GM23338 (cell line): ENCODE measurements at regions not wholly inside any gene's neighbourhood (a gene's known extent, or its start where the extent isn't known, plus 50 kb on each side); places are given as distances from the start of the nearest gene placed in this dataset.

Experiments used
- ATAC-seq: fragments of 200-7000 bp; cut with Tn5 transposase; 3 replicates; pipeline ENCODE4 v1.9.1; 2020
- DNase-seq: peaks from one replicate; pipeline ENCODE4 v3.0.0-alpha.2; 2015; ENCODE audit warnings: low spot score
- H2AFZ ChIP-seq: fragments of 200-600 bp; sonication (generic); 2 replicates; pipeline ENCODE4 v1.8.0; 2016; ENCODE audit warnings: antibody characterized with exemption, mild to moderate bottlenecking, moderate library complexity
- H3F3A ChIP-seq: fragments of 200-600 bp; sonication (generic); replicated peaks from 2 replicates; pipeline ENCODE4 v1.8.0; 2017; ENCODE audit warnings: antibody characterized with exemption, mixed run types, low read depth
- H3K27ac ChIP-seq: fragments of 200-600 bp; sonication (generic); 2 replicates; pipeline ENCODE4 v1.6.1; 2016; ENCODE audit warnings: low read depth
- H3K27me3 ChIP-seq: fragments of 200-600 bp; sonication (generic); 2 replicates; pipeline ENCODE4 v1.8.0; 2016; ENCODE audit warnings: mild to moderate bottlenecking, mixed run types, moderate library complexity; ENCODE audit not compliant: insufficient read depth
- H3K36me3 ChIP-seq: fragments of 200-600 bp; sonication (generic); 2 replicates; pipeline ENCODE4 v1.8.0; 2016; ENCODE audit warnings: mild to moderate bottlenecking; ENCODE audit not compliant: insufficient read depth
- H3K4me1 ChIP-seq: fragments of 200-600 bp; sonication (generic); 2 replicates; pipeline ENCODE4 v1.8.0; 2016; ENCODE audit warnings: mild to moderate bottlenecking, moderate library complexity; ENCODE audit not compliant: insufficient read depth
- H3K4me2 ChIP-seq: fragments of 200-600 bp; sonication (generic); 2 replicates; pipeline ENCODE4 v1.7.1; 2017; ENCODE audit warnings: mixed run types
- H3K4me3 ChIP-seq: fragments of 200-600 bp; sonication (generic); 2 replicates; pipeline ENCODE4 v1.6.1; 2016; ENCODE audit warnings: mixed run types
- H3K79me2 ChIP-seq: fragments of 200-600 bp; sonication (generic); replicated peaks from 2 replicates; pipeline ENCODE4 v1.8.0; 2017; ENCODE audit warnings: mild to moderate bottlenecking; ENCODE audit not compliant: insufficient read depth
- H3K9me2 ChIP-seq: fragments of 200-600 bp; sonication (generic); 2 replicates; pipeline ENCODE4 v1.8.0; 2017; ENCODE audit not compliant: insufficient read depth
- H4K20me1 ChIP-seq: fragments of 200-600 bp; sonication (generic); replicated peaks from 2 replicates; pipeline ENCODE4 v1.8.0; 2017; ENCODE audit warnings: mild to moderate bottlenecking; ENCODE audit not compliant: insufficient read depth
- H3K27ac Mint-ChIP-seq: 2 replicates; pipeline ENCODE4 v1.8.0; 2020; ENCODE audit warnings: inconsistent platforms, mild to moderate bottlenecking, moderate library complexity, mixed read lengths
- H3K27me3 Mint-ChIP-seq: 3 replicates; pipeline ENCODE4 v1.8.0; 2022; ENCODE audit warnings: low read depth, mild to moderate bottlenecking, moderate library complexity, mixed read lengths, inconsistent platforms; ENCODE audit not compliant: insufficient read depth, poor library complexity
- H3K36me3 Mint-ChIP-seq: 3 replicates; pipeline ENCODE4 v1.8.0; 2021; ENCODE audit warnings: low read depth, mild to moderate bottlenecking, inconsistent platforms, moderate library complexity, mixed read lengths
- H3K4me1 Mint-ChIP-seq: 3 replicates; pipeline ENCODE4 v1.8.0; 2020; ENCODE audit warnings: mild to moderate bottlenecking, inconsistent platforms, mixed read lengths
- H3K4me3 Mint-ChIP-seq: 3 replicates; pipeline ENCODE4 v1.8.0; 2021; ENCODE audit warnings: moderate library complexity, mild to moderate bottlenecking, inconsistent platforms, mixed read lengths
- H3K9me3 Mint-ChIP-seq: 3 replicates; pipeline ENCODE4 v1.8.0; 2020; ENCODE audit warnings: moderate library complexity, mild to moderate bottlenecking, inconsistent platforms, mixed read lengths
- CREB1 ChIP-seq: fragments of 250-450 bp; sonication (Bioruptor Pico); IDR thresholded peaks from 2 replicates; pipeline ENCODE4 v1.5.0; 2020; ENCODE audit warnings: low read depth, mild to moderate bottlenecking, moderate library complexity
- EZH2 ChIP-seq: fragments of 200-600 bp; sonication (generic); IDR thresholded peaks from one replicate; pipeline ENCODE4 v1.8.0; 2017; ENCODE audit warnings: antibody characterized with exemption, mild to moderate bottlenecking, low read depth; ENCODE audit not compliant: unreplicated experiment
- EZH2phosphoT487 ChIP-seq: fragments of 200-600 bp; sonication (generic); IDR thresholded peaks from one replicate; pipeline ENCODE4 v1.8.1; 2018; ENCODE audit warnings: antibody characterized with exemption; ENCODE audit not compliant: unreplicated experiment
- JUNB ChIP-seq: IDR thresholded peaks from one replicate; pipeline ENCODE4 v1.6.1; 2016; ENCODE audit warnings: antibody characterized with exemption; ENCODE audit not compliant: unreplicated experiment
- NANOG ChIP-seq: IDR thresholded peaks from 2 replicates; pipeline ENCODE4 v1.6.1; 2016; ENCODE audit warnings: antibody characterized with exemption, borderline replicate concordance
- POLR2AphosphoS5 ChIP-seq: IDR thresholded peaks from 2 replicates; pipeline ENCODE4 v1.6.1; 2016; ENCODE audit warnings: antibody characterized with exemption, low read depth
- REST ChIP-seq: IDR thresholded peaks from one replicate; pipeline ENCODE4 v1.6.1; 2018; ENCODE audit warnings: antibody characterized with exemption; ENCODE audit not compliant: unreplicated experiment
- STAT1 ChIP-seq: IDR thresholded peaks from one replicate; pipeline ENCODE4 v1.6.1; 2016; ENCODE audit warnings: antibody characterized with exemption; ENCODE audit not compliant: unreplicated experiment
- ZNF114 ChIP-seq: fragments of 250-450 bp; sonication (Bioruptor Pico); IDR thresholded peaks from 2 replicates; pipeline ENCODE4 v1.5.0; 2020; ENCODE audit warnings: mild to moderate bottlenecking, moderate library complexity
- ZNF331 ChIP-seq: fragments of 250-450 bp; sonication (Bioruptor Pico); IDR thresholded peaks from 2 replicates; pipeline ENCODE4 v1.5.0; 2020; ENCODE audit warnings: low read depth, mild to moderate bottlenecking, moderate library complexity
- ZNF462 ChIP-seq: fragments of 250-450 bp; sonication (Bioruptor Pico); IDR thresholded peaks from 2 replicates; pipeline ENCODE4 v1.5.0; 2020; ENCODE audit warnings: mild to moderate bottlenecking, moderate library complexity
- TF ChIP-seq, protein P1 (sequence below): IDR thresholded peaks from 2 replicates; pipeline ENCODE4 v1.6.1; 2016; ENCODE audit warnings: antibody characterized with exemption
- TF ChIP-seq, protein P2 (sequence below), 2 experiments: fragments of 200-600 bp in 1 of 2; sonication (generic) in 1 of 2; conservative IDR thresholded peaks; 2 replicates each; pipeline versions ENCODE4 v1.5.1 to v1.6.1; 2016 to 2017; ENCODE audit warnings: antibody characterized with exemption in 2 of 2, low read depth in 2 of 2, mild to moderate bottlenecking in 2 of 2, moderate library complexity in 1 of 2

DNA sequence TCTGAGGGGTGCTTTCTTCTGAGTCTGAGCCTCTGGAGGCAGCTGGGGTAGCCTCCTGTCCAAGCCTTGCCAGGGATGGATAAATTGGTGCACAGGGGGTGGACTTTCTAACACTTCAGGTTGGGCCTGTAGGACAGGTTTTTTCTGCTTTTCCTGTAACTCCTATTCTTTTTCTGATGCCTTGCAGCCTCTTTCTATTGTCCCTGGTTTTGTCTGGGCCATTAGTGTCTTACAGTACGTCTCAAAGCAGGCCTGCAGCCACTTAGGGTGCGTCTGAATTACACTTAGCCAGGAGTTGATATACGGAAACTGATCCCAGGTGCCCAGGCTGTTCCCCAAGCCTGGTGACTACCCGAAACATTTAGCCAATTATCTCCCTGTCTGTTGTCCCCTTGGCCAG is 213.3 kb upstream of the HTR2A start:
- no peak overlapping the region for H3K27ac Mint-ChIP-seq
- no peaks in the 10 kb centered on the region for H4K20me1 ChIP-seq
- H3F3A ChIP-seq, result no peaks in the 10 kb centered on the region
- no peaks in the 10 kb centered on the region for H3K79me2 ChIP-seq
- H3K9me3 Mint-ChIP-seq, result peaks cover 8% of the 10 kb centered on the region; the same call in 2 of the 3 replicates
- H3K4me3 ChIP-seq, result no peak overlapping the region
- H3K36me3 Mint-ChIP-seq, result peaks cover 4% of the 10 kb centered on the region; the same call in 2 of the 3 replicates
- peaks cover 16% of the 10 kb centered on the region for H3K4me1 ChIP-seq
- H3K4me1 Mint-ChIP-seq, result peaks cover 35% of the 10 kb centered on the region
- no peak overlapping the region for H3K27ac ChIP-seq
- H2AFZ ChIP-seq, result no peak overlapping the region
- peaks cover 7% of the 10 kb centered on the region; the same call in 1 of the 2 replicates for H3K9me2 ChIP-seq
- peaks cover 3% of the 10 kb centered on the region for H3K27me3 Mint-ChIP-seq
- no peak overlapping the region for H3K4me3 Mint-ChIP-seq
- no peak overlapping the region for H3K4me2 ChIP-seq
- no peak for DNase-seq
- TF ChIP-seq ZNF114, result no peak
- TF ChIP-seq, protein P1, sequence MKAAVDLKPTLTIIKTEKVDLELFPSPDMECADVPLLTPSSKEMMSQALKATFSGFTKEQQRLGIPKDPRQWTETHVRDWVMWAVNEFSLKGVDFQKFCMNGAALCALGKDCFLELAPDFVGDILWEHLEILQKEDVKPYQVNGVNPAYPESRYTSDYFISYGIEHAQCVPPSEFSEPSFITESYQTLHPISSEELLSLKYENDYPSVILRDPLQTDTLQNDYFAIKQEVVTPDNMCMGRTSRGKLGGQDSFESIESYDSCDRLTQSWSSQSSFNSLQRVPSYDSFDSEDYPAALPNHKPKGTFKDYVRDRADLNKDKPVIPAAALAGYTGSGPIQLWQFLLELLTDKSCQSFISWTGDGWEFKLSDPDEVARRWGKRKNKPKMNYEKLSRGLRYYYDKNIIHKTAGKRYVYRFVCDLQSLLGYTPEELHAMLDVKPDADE, result no peak
- no peak for TF ChIP-seq ZNF331 (CRISPR knock-in tag)
- TF ChIP-seq REST, result no peak
- TF ChIP-seq EZH2, result no peak
- TF ChIP-seq NANOG, result no peak
- TF ChIP-seq, protein P2, sequence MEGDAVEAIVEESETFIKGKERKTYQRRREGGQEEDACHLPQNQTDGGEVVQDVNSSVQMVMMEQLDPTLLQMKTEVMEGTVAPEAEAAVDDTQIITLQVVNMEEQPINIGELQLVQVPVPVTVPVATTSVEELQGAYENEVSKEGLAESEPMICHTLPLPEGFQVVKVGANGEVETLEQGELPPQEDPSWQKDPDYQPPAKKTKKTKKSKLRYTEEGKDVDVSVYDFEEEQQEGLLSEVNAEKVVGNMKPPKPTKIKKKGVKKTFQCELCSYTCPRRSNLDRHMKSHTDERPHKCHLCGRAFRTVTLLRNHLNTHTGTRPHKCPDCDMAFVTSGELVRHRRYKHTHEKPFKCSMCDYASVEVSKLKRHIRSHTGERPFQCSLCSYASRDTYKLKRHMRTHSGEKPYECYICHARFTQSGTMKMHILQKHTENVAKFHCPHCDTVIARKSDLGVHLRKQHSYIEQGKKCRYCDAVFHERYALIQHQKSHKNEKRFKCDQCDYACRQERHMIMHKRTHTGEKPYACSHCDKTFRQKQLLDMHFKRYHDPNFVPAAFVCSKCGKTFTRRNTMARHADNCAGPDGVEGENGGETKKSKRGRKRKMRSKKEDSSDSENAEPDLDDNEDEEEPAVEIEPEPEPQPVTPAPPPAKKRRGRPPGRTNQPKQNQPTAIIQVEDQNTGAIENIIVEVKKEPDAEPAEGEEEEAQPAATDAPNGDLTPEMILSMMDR (conservative IDR thresholded peaks at IDR 0.05; ENCODE audit: low read depth in 2 of 2), result no peak
- no peak for TF ChIP-seq JUNB
- no peak for TF ChIP-seq ZNF462 (CRISPR knock-in tag)
- TF ChIP-seq CREB1 (CRISPR knock-in tag), result no peak
- TF ChIP-seq EZH2phosphoT487, result no peak
- TF ChIP-seq POLR2AphosphoS5, result no peak
- TF ChIP-seq STAT1, result no peak
- ATAC-seq, result no peak
- H3K27me3 ChIP-seq, result no peaks in the 10 kb centered on the region
- no peaks in the 10 kb centered on the region for H3K36me3 ChIP-seq
